DND-41 (cell line): ENCODE measurements at regions not wholly inside any gene's neighbourhood (a gene's known extent, or its start where the extent isn't known, plus 50 kb on each side); places are given as distances from the start of the nearest gene placed in this dataset.

Source experiments
- EZH2 ChIP-seq: IDR thresholded peaks from 3 replicates; pipeline ENCODE4 v1.6.1; 2012; ENCODE audit warnings: borderline replicate concordance, low read depth, mild to moderate bottlenecking, moderate library complexity, low read length, inconsistent platforms; ENCODE audit not compliant: severe bottlenecking
- TF ChIP-seq, protein P1 (sequence below): IDR thresholded peaks from 2 replicates; pipeline ENCODE4 v1.5.1; 2012; ENCODE audit warnings: borderline replicate concordance, low read length, moderate library complexity, mild to moderate bottlenecking; ENCODE audit not compliant: poor library complexity, severe bottlenecking; ENCODE audit errors: extremely low read depth

- TF ChIP-seq, protein P1, sequence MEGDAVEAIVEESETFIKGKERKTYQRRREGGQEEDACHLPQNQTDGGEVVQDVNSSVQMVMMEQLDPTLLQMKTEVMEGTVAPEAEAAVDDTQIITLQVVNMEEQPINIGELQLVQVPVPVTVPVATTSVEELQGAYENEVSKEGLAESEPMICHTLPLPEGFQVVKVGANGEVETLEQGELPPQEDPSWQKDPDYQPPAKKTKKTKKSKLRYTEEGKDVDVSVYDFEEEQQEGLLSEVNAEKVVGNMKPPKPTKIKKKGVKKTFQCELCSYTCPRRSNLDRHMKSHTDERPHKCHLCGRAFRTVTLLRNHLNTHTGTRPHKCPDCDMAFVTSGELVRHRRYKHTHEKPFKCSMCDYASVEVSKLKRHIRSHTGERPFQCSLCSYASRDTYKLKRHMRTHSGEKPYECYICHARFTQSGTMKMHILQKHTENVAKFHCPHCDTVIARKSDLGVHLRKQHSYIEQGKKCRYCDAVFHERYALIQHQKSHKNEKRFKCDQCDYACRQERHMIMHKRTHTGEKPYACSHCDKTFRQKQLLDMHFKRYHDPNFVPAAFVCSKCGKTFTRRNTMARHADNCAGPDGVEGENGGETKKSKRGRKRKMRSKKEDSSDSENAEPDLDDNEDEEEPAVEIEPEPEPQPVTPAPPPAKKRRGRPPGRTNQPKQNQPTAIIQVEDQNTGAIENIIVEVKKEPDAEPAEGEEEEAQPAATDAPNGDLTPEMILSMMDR = no peak
- TF ChIP-seq EZH2 = no peak
Measured at GRCh38 chr13:47399599-47399998, 502.7 kb upstream of the HTR2A start.
